GM12878 (cell line): ENCODE measurements at regions not wholly inside any gene's neighbourhood (a gene's known extent, or its start where the extent isn't known, plus 50 kb on each side); places are given as distances from the start of the nearest gene placed in this dataset.

ENCODE experiments used
- ATAC-seq: fragments of 200-7000 bp; cut with Tn5 transposase; 3 replicates; pipeline ENCODE4 v1.9.1; 2020; ENCODE audit warnings: mild to moderate bottlenecking, moderate library complexity
- BruUV-seq: library from RNA; stranded (reverse); fragments of 400-500 nt; replicated peaks from 2 replicates; lab custom pipeline; 2021; lab: Mats Ljungman, UMichigan
- CTCF ChIA-PET: fragments of 300-600 bp; sonication (Branson Sonifier 250); formaldehyde crosslinking; extraction: SDS; loops from one replicate; lab custom pipeline; 2021; ENCODE audit warnings: inconsistent platforms; lab: Yijun Ruan, JAX
- POLR2A ChIA-PET: fragments of 350-600 bp; formaldehyde crosslinking; extraction: SDS; loops from one replicate; lab custom pipeline; 2021; ENCODE audit warnings: inconsistent platforms; lab: Charles Lee
- RAD21 ChIA-PET: fragments of 300-600 bp; sonication (Branson Sonifier 250); formaldehyde crosslinking; loops from one replicate; lab custom pipeline; 2023; ENCODE audit warnings: antibody characterized with exemption; ENCODE audit not compliant: unreplicated experiment; lab: Charles Lee
- SMC1A ChIA-PET: fragments of 300-600 bp; sonication (Branson Sonifier 250); formaldehyde crosslinking; loops from one replicate; lab custom pipeline; 2023; ENCODE audit not compliant: unreplicated experiment, uncharacterized antibody; lab: Charles Lee
- DNase-seq: peaks from one replicate; pipeline ENCODE4 v3.0.0-alpha.2; 2011; ENCODE audit warnings: low read depth, low spot score
- FAIRE-seq: peaks from 3 replicates; lab custom pipeline; 2011; peaks lifted over from hg19 to GRCh38; lab: Jason Lieb, UNC
- H2AFZ ChIP-seq: 2 replicates; pipeline ENCODE4 v1.6.0; 2011; ENCODE audit warnings: low read depth, low read length, control low read depth; ENCODE audit not compliant: control insufficient read depth
- H3K27ac ChIP-seq: 2 replicates; pipeline ENCODE4 v1.5.1; 2011; ENCODE audit warnings: control low read depth; ENCODE audit not compliant: control insufficient read depth, insufficient read depth
- H3K27me3 ChIP-seq, 2 experiments: replicated peaks in 1 of 2; 2 replicates each; pipeline versions ENCODE4 v1.6.0 to v1.6.1; 2011; ENCODE audit warnings: low read length in 1 of 2; ENCODE audit not compliant: control insufficient read depth in 2 of 2, insufficient read depth in 2 of 2
- H3K36me3 ChIP-seq, 2 experiments: 2 replicates each; pipeline ENCODE4 v1.5.1; 2011; ENCODE audit warnings: low read length in 1 of 2; ENCODE audit not compliant: control insufficient read depth in 2 of 2, insufficient read depth in 2 of 2
- H3K4me1 ChIP-seq: 2 replicates; pipeline ENCODE4 v1.6.1; 2011; ENCODE audit warnings: mild to moderate bottlenecking, low read length, moderate library complexity, mixed read lengths; ENCODE audit not compliant: control insufficient read depth, insufficient read depth
- H3K4me2 ChIP-seq: 2 replicates; pipeline ENCODE4 v1.6.0; 2011; ENCODE audit warnings: control low read depth; ENCODE audit not compliant: control insufficient read depth, insufficient read depth
- H3K4me3 ChIP-seq: fragments of 200-600 bp; sonication (generic); 2 replicates; pipeline ENCODE4 v1.5.1; 2016
- H3K79me2 ChIP-seq: 2 replicates; pipeline ENCODE4 v1.6.0; 2011; ENCODE audit warnings: low read length; ENCODE audit not compliant: control insufficient read depth, insufficient read depth
- H3K9ac ChIP-seq: 2 replicates; pipeline ENCODE4 v1.8.0; 2011; ENCODE audit warnings: low read length, control low read depth, mixed read lengths; ENCODE audit not compliant: control insufficient read depth, insufficient read depth
- H3K9me3 ChIP-seq: replicated peaks from 3 replicates; pipeline ENCODE4 v1.5.1; 2011; ENCODE audit warnings: mild to moderate bottlenecking, low read length; ENCODE audit not compliant: control insufficient read depth, insufficient read depth
- H4K20me1 ChIP-seq: 2 replicates; pipeline ENCODE4 v1.6.0; 2011; ENCODE audit not compliant: control insufficient read depth, insufficient read depth
- CEBPB ChIP-seq, 2 experiments: fragments of 150-350 bp in 1 of 2; IDR thresholded peaks; 2 replicates each; pipeline ENCODE4 v1.6.1; 2012 to 2014; ENCODE audit warnings: low read depth in 2 of 2, low read length in 2 of 2, borderline replicate concordance in 1 of 2, inconsistent platforms in 1 of 2
- EED ChIP-seq: sonication (generic); IDR thresholded peaks from 2 replicates; pipeline ENCODE4 v1.6.1; 2016; ENCODE audit warnings: antibody characterized with exemption, low read depth
- PML ChIP-seq: IDR thresholded peaks from 2 replicates; pipeline ENCODE4 v1.6.1; 2012; ENCODE audit warnings: low read length, inconsistent platforms
- TBL1XR1 ChIP-seq: IDR thresholded peaks from 2 replicates; pipeline ENCODE4 v1.6.1; 2012; ENCODE audit warnings: low read depth, low read length, improper control_type of control experiment
- YBX1 ChIP-seq: fragments of 450-650 bp; IDR thresholded peaks from 2 replicates; pipeline ENCODE4 v1.6.1; 2016; ENCODE audit warnings: antibody characterized with exemption
- ZNF207 ChIP-seq: fragments of 450-650 bp; IDR thresholded peaks from 2 replicates; pipeline ENCODE4 v1.6.1; 2014; ENCODE audit warnings: antibody characterized with exemption, mild to moderate bottlenecking, borderline replicate concordance
- WGBS: methylation state at CpG from one replicate; pipeline ENCODE4 v1.1.6; 2016; ENCODE audit warnings: low lambda C conversion rate; ENCODE audit not compliant: insufficient replicate concordance, insufficient coverage; ENCODE audit errors: missing lambda C conversion rate; 5-methylcytosine and 5-hydroxymethylcytosine counted together
- in situ Hi-C: fragments of 300-500 bp; cut with MboI; formaldehyde crosslinking; loops from 9 replicates; pipeline ENCODE4 v1.14.3; 2018; ENCODE audit warnings: mixed read lengths
- intact Hi-C: fragments of 100-400 bp; cut with micrococcal nuclease; formaldehyde crosslinking; loops from one replicate; pipeline ENCODE4 v1.14.2; 2022; ENCODE audit not compliant: unreplicated experiment
- TF ChIP-seq, protein P1 (sequence below): fragments of 450-650 bp; IDR thresholded peaks from 2 replicates; pipeline ENCODE4 v1.6.1; 2014; ENCODE audit warnings: mild to moderate bottlenecking
- TF ChIP-seq, protein P2 (sequence below): fragments of 450-650 bp; IDR thresholded peaks from 2 replicates; pipeline ENCODE4 v1.6.1; 2017; ENCODE audit warnings: mild to moderate bottlenecking

DNA sequence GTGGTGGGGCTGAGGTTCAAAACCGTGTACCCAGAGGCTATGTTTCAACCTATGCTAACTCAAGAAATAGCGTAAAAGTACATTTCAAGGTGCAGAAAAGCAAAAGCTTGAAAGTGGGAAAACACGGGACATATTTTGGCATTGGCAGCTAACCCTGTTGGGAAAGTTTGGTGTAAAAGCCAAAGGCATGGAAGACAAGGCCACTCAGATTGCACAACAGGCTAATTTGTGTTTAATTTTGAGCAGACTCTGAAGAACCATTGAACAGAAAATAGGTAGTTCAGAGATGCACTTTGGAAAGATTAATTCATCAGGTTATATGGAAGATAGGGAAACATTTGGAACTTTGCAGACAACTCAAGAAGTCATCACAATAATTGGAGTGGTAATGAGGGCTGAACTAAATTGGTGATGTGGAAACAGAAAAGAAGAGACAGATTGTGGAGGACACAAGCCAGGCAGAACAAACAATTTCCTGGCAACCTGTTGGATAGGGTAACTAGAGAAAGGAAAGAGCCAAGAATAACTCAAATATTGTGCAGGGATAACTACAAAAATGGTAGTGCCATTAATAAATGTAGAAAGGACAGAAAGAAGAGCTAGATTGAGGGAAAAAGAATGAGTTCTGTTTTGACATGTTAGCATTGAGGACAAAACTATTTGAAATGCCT is 140.5 kb upstream of the PGR start:
- ChIA-PET CTCF (no interaction called here), RAD21 (no interaction called here), POLR2A (no interaction called here), SMC1A (no interaction called here)
- in situ Hi-C loops, result no loop called here
- H3K36me3 ChIP-seq, result no peaks in the 10 kb centered on the region
- intact Hi-C loops, result no loop called here
- no peaks in the 10 kb centered on the region for H3K4me1 ChIP-seq
- no peaks in the 10 kb centered on the region for H3K9me3 ChIP-seq
- DNase-seq (no peak), ATAC-seq (no peak), FAIRE-seq (no peak)
- no TSS peak for BruUV-seq
- H3K4me2 ChIP-seq, result no peak overlapping the region
- H4K20me1 ChIP-seq, result no peaks in the 10 kb centered on the region
- 4% methylated on average over 3 of the region's 3 CpGs for WGBS
- TF ChIP-seq ZNF207 (no peak), PML (no peak), YBX1 (no peak), TBL1XR1 (no peak), CEBPB (IDR thresholded peaks at IDR 0.05; ENCODE audit: borderline replicate concordance in 1 of 2, low read depth in 2 of 2, low read length in 2 of 2) (no peak), EED (no peak)
- TF ChIP-seq, protein P1, sequence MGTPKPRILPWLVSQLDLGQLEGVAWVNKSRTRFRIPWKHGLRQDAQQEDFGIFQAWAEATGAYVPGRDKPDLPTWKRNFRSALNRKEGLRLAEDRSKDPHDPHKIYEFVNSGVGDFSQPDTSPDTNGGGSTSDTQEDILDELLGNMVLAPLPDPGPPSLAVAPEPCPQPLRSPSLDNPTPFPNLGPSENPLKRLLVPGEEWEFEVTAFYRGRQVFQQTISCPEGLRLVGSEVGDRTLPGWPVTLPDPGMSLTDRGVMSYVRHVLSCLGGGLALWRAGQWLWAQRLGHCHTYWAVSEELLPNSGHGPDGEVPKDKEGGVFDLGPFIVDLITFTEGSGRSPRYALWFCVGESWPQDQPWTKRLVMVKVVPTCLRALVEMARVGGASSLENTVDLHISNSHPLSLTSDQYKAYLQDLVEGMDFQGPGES, result no peak
- TF ChIP-seq, protein P2, sequence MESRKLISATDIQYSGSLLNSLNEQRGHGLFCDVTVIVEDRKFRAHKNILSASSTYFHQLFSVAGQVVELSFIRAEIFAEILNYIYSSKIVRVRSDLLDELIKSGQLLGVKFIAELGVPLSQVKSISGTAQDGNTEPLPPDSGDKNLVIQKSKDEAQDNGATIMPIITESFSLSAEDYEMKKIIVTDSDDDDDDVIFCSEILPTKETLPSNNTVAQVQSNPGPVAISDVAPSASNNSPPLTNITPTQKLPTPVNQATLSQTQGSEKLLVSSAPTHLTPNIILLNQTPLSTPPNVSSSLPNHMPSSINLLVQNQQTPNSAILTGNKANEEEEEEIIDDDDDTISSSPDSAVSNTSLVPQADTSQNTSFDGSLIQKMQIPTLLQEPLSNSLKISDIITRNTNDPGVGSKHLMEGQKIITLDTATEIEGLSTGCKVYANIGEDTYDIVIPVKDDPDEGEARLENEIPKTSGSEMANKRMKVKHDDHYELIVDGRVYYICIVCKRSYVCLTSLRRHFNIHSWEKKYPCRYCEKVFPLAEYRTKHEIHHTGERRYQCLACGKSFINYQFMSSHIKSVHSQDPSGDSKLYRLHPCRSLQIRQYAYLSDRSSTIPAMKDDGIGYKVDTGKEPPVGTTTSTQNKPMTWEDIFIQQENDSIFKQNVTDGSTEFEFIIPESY, result no peak
- no peak overlapping the region for H2AFZ ChIP-seq
- no peak overlapping the region for H3K9ac ChIP-seq
- H3K27ac ChIP-seq, result no peak overlapping the region
- H3K27me3 ChIP-seq, result no peaks in the 10 kb centered on the region; a peak in 1 of 4 replicates
- no peaks in the 10 kb centered on the region for H3K79me2 ChIP-seq
- no peak overlapping the region for H3K4me3 ChIP-seq
